Body of pancreas (tissue), 4 donors: ENCODE measurements at regions not wholly inside any gene's neighbourhood (a gene's known extent, or its start where the extent isn't known, plus 50 kb on each side); places are given as distances from the start of the nearest gene placed in this dataset.

Experiments used
- POLR2A ChIP-seq, 3 donors: fragments of 450-650 bp; IDR thresholded peaks; one replicate each; pipeline ENCODE4 v1.6.1; 2016; ENCODE audit warnings: antibody characterized with exemption in 3 of 3, mild to moderate bottlenecking in 2 of 3
- TF ChIP-seq, protein P1 (sequence below), 7 experiments: fragments of 450-650 bp in 4 of 7; fragments of 200-600 bp in 3 of 7; sonication (generic) in 3 of 7; IDR thresholded peaks; one replicate each; pipeline ENCODE4 v1.5.1; 2016 to 2019; ENCODE audit warnings: antibody characterized with exemption in 7 of 7

GRCh38 chr17:77880711-77881450 is 77.6 kb upstream of the TNRC6C start:
- TF ChIP-seq, protein P1, sequence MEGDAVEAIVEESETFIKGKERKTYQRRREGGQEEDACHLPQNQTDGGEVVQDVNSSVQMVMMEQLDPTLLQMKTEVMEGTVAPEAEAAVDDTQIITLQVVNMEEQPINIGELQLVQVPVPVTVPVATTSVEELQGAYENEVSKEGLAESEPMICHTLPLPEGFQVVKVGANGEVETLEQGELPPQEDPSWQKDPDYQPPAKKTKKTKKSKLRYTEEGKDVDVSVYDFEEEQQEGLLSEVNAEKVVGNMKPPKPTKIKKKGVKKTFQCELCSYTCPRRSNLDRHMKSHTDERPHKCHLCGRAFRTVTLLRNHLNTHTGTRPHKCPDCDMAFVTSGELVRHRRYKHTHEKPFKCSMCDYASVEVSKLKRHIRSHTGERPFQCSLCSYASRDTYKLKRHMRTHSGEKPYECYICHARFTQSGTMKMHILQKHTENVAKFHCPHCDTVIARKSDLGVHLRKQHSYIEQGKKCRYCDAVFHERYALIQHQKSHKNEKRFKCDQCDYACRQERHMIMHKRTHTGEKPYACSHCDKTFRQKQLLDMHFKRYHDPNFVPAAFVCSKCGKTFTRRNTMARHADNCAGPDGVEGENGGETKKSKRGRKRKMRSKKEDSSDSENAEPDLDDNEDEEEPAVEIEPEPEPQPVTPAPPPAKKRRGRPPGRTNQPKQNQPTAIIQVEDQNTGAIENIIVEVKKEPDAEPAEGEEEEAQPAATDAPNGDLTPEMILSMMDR (IDR thresholded peaks at IDR 0.05) = no peak
- no peak for TF ChIP-seq POLR2A (IDR thresholded peaks at IDR 0.05)
